ENCODE measurements at regions not wholly inside any gene's neighbourhood (a gene's known extent, or its start where the extent isn't known, plus 50 kb on each side); places are given as distances from the start of the nearest gene placed in this dataset.

- TF ChIP-seq CTCF (conservative IDR thresholded peaks at IDR 0.05; ENCODE audit: low read length) (no peak), EZH2phosphoT487 (IDR thresholded peaks at IDR 0.05; ENCODE audit: borderline replicate concordance) (no peak)
Observed at GRCh38 chr11:32225571-32226285, 134.9 kb downstream of the RCN1 start.
